ENCODE measurements at regions not wholly inside any gene's neighbourhood (a gene's known extent, or its start where the extent isn't known, plus 50 kb on each side); places are given as distances from the start of the nearest gene placed in this dataset.

GRCh38 chr7:142432377-142432776, 174.5 kb upstream of the PRSS58 start:
- TF ChIP-seq POLR2A (IDR thresholded peaks at IDR 0.05; ENCODE audit: low read depth, low read length) (no peak), TAF1 (IDR thresholded peaks at IDR 0.05; ENCODE audit: borderline replicate concordance, low read depth, low read length) (no peak), POLR2AphosphoS5 (IDR thresholded peaks at IDR 0.05; ENCODE audit: low read depth, low read length) (no peak)

Data from GM12892 (cell line).